Activated CD4-positive, alpha-beta T cell treated with anti-CD3 and anti-CD28 coated beads, Interleukin-2, amount 10 ng/mL, durations not matched to agents 24 days and 14 days (primary cell): ENCODE measurements at regions not wholly inside any gene's neighbourhood (a gene's known extent, or its start where the extent isn't known, plus 50 kb on each side); places are given as distances from the start of the nearest gene placed in this dataset.
A peak's percentile ranks its signal among the peaks of the same experiment; 100 is the strongest.

Experiments
- DNase-seq: peaks from one replicate; pipeline ENCODE4 v3.0.0; 2022
- H3K27ac Mint-ChIP-seq: one replicate; pipeline ENCODE4 v1.8.0; 2022; ENCODE audit warnings: mild to moderate bottlenecking, mixed read lengths
- H3K27me3 Mint-ChIP-seq: one replicate; pipeline ENCODE4 v1.8.0; 2022; ENCODE audit warnings: mixed read lengths
- H3K36me3 Mint-ChIP-seq: one replicate; pipeline ENCODE4 v1.8.0; 2022; ENCODE audit warnings: low read depth, mild to moderate bottlenecking, mixed read lengths
- H3K4me1 Mint-ChIP-seq: one replicate; pipeline ENCODE4 v1.8.0; 2021; ENCODE audit warnings: mixed read lengths
- H3K4me3 Mint-ChIP-seq: one replicate; pipeline ENCODE4 v1.8.0; 2022; ENCODE audit warnings: mild to moderate bottlenecking, moderate library complexity, mixed read lengths
- H3K9me3 Mint-ChIP-seq: one replicate; pipeline ENCODE4 v1.8.0; 2021; ENCODE audit warnings: mixed read lengths
- intact Hi-C: fragments of 100-400 bp; cut with micrococcal nuclease; formaldehyde crosslinking; loops from one replicate; pipeline ENCODE4 v1.15.1; 2023

- H3K27ac Mint-ChIP-seq, result no peak overlapping the region
- DNase-seq, result peak; percentile 37
- no peaks in the 10 kb centered on the region for H3K36me3 Mint-ChIP-seq
- H3K9me3 Mint-ChIP-seq, result peaks cover 6% of the 10 kb centered on the region
- peaks cover 6% of the 10 kb centered on the region for H3K4me1 Mint-ChIP-seq
- intact Hi-C loops, result no loop called here
- no peak overlapping the region for H3K4me3 Mint-ChIP-seq
- peaks cover 17% of the 10 kb centered on the region for H3K27me3 Mint-ChIP-seq
Measured at GRCh38 chr2:74735009-74735408, 81.0 kb downstream of the SEMA4F start.

- intact Hi-C loops, result no loop called here
- Mint-ChIP-seq H3K27ac (no peak overlapping the region), H3K4me3 (no peak overlapping the region), H3K4me1 (peaks cover 6% of the 10 kb centered on the region), H3K36me3 (no peaks in the 10 kb centered on the region), H3K27me3 (peaks cover 13% of the 10 kb centered on the region), H3K9me3 (peaks cover 6% of the 10 kb centered on the region)
- no peak for DNase-seq
Measured at GRCh38 chr2:74735564-74735963, 81.5 kb downstream of the SEMA4F start.

- no peak for DNase-seq
- H3K4me3 Mint-ChIP-seq, result no peak overlapping the region
- intact Hi-C loops, result no loop called here
- peaks cover 6% of the 10 kb centered on the region for H3K9me3 Mint-ChIP-seq
- no peak overlapping the region for H3K27ac Mint-ChIP-seq
- peaks cover 8% of the 10 kb centered on the region for H3K27me3 Mint-ChIP-seq
- H3K36me3 Mint-ChIP-seq, result no peaks in the 10 kb centered on the region
- H3K4me1 Mint-ChIP-seq, result peaks cover 6% of the 10 kb centered on the region
Measured at GRCh38 chr2:74736589-74736988, 82.5 kb downstream of the SEMA4F start.

- peaks cover 6% of the 10 kb centered on the region for H3K9me3 Mint-ChIP-seq
- intact Hi-C loops, result no loop called here
- H3K4me3 Mint-ChIP-seq, result no peak overlapping the region
- H3K4me1 Mint-ChIP-seq, result peaks cover 6% of the 10 kb centered on the region
- H3K27me3 Mint-ChIP-seq, result peaks cover 5% of the 10 kb centered on the region
- no peak for DNase-seq
- no peak overlapping the region for H3K27ac Mint-ChIP-seq
- H3K36me3 Mint-ChIP-seq, result no peaks in the 10 kb centered on the region
Measured at GRCh38 chr2:74738586-74738985, 84.5 kb downstream of the SEMA4F start.

GRCh38 chr2:74739129-74739528, 85.1 kb downstream of the SEMA4F start:
- Mint-ChIP-seq H3K27ac (no peak overlapping the region), H3K9me3 (peaks cover 6% of the 10 kb centered on the region), H3K4me3 (no peak overlapping the region), H3K36me3 (no peaks in the 10 kb centered on the region), H3K4me1 (peaks cover 6% of the 10 kb centered on the region), H3K27me3 (peaks cover 5% of the 10 kb centered on the region)
- intact Hi-C loops, result no loop called here
- no peak for DNase-seq

GRCh38 chr2:74739733-74740241, 85.7 kb downstream of the SEMA4F start:
- intact Hi-C loops, result no loop called here
- Mint-ChIP-seq H3K36me3 (no peaks in the 10 kb centered on the region), H3K27ac (no peak overlapping the region), H3K27me3 (peaks cover 5% of the 10 kb centered on the region), H3K9me3 (peaks cover 6% of the 10 kb centered on the region), H3K4me3 (no peak overlapping the region), H3K4me1 (peaks cover 6% of the 10 kb centered on the region)
- peak; percentile 28 for DNase-seq

- DNase-seq, result no peak
- H3K4me1 Mint-ChIP-seq, result peaks cover 2% of the 10 kb centered on the region
- H3K36me3 Mint-ChIP-seq, result no peaks in the 10 kb centered on the region
- peaks cover 6% of the 10 kb centered on the region for H3K9me3 Mint-ChIP-seq
- peaks cover 5% of the 10 kb centered on the region for H3K27me3 Mint-ChIP-seq
- intact Hi-C loops, result no loop called here
- H3K27ac Mint-ChIP-seq, result no peak overlapping the region
- no peak overlapping the region for H3K4me3 Mint-ChIP-seq
Measured at GRCh38 chr2:74740395-74740740, 86.3 kb downstream of the SEMA4F start.

- H3K4me3 Mint-ChIP-seq, result no peak overlapping the region
- H3K27ac Mint-ChIP-seq, result no peak overlapping the region
- no peaks in the 10 kb centered on the region for H3K36me3 Mint-ChIP-seq
- intact Hi-C loops, result no loop called here
- H3K9me3 Mint-ChIP-seq, result peaks cover 6% of the 10 kb centered on the region
- H3K27me3 Mint-ChIP-seq, result peaks cover 5% of the 10 kb centered on the region
- DNase-seq, result peak; percentile 39
- no peaks in the 10 kb centered on the region for H3K4me1 Mint-ChIP-seq
Measured at GRCh38 chr2:74740741-74741431, 86.8 kb downstream of the SEMA4F start.

- no peak overlapping the region for H3K27ac Mint-ChIP-seq
- no peaks in the 10 kb centered on the region for H3K4me1 Mint-ChIP-seq
- DNase-seq, result no peak
Measured at GRCh38 chr2:74741629-74742028, 87.6 kb downstream of the SEMA4F start.

GRCh38 chr2:74742471-74742870, 88.4 kb downstream of the SEMA4F start:
- Mint-ChIP-seq H3K4me1 (no peaks in the 10 kb centered on the region), H3K27ac (no peak overlapping the region), H3K36me3 (no peaks in the 10 kb centered on the region), H3K9me3 (no peaks in the 10 kb centered on the region), H3K4me3 (no peak overlapping the region), H3K27me3 (peaks cover 2% of the 10 kb centered on the region)
- DNase-seq, result no peak
- intact Hi-C loops, result no loop called here

More at GRCh38 chr2:74741629-74742028, 87.6 kb downstream of the SEMA4F start:
- intact Hi-C loops, result no loop called here
- no peaks in the 10 kb centered on the region for H3K36me3 Mint-ChIP-seq
- H3K4me3 Mint-ChIP-seq, result no peak overlapping the region
- peaks cover 5% of the 10 kb centered on the region for H3K27me3 Mint-ChIP-seq
- peaks cover 6% of the 10 kb centered on the region for H3K9me3 Mint-ChIP-seq

GRCh38 chr2:74743039-74743438, 89.0 kb downstream of the SEMA4F start:
- peaks cover 2% of the 10 kb centered on the region for H3K27me3 Mint-ChIP-seq
- intact Hi-C loops, result no loop called here
- no peaks in the 10 kb centered on the region for H3K36me3 Mint-ChIP-seq
- H3K4me3 Mint-ChIP-seq, result no peak overlapping the region
- DNase-seq, result no peak
- no peaks in the 10 kb centered on the region for H3K4me1 Mint-ChIP-seq
- H3K9me3 Mint-ChIP-seq, result no peaks in the 10 kb centered on the region
- H3K27ac Mint-ChIP-seq, result no peak overlapping the region

- Mint-ChIP-seq H3K36me3 (no peaks in the 10 kb centered on the region), H3K4me3 (no peak overlapping the region), H3K9me3 (no peaks in the 10 kb centered on the region), H3K27me3 (peaks cover 6% of the 10 kb centered on the region), H3K27ac (no peak overlapping the region), H3K4me1 (no peaks in the 10 kb centered on the region)
- peak; percentile 47 for DNase-seq
- intact Hi-C loops, result no loop called here
Measured at GRCh38 chr2:74743778-74744177, 89.7 kb downstream of the SEMA4F start.

- DNase-seq, result no peak
- Mint-ChIP-seq H3K4me3 (no peak overlapping the region), H3K36me3 (no peaks in the 10 kb centered on the region), H3K4me1 (no peaks in the 10 kb centered on the region), H3K27me3 (peaks cover 10% of the 10 kb centered on the region), H3K9me3 (no peaks in the 10 kb centered on the region), H3K27ac (no peak overlapping the region)
- intact Hi-C loops, result no loop called here
Measured at GRCh38 chr2:74744731-74745515, 89.0 kb upstream of the HK2 start.

- H3K27ac Mint-ChIP-seq, result no peak overlapping the region
Measured at GRCh38 chr2:74745766-74746165, 88.2 kb upstream of the HK2 start.

More at GRCh38 chr2:74745766-74746165, 88.2 kb upstream of the HK2 start:
- DNase-seq, result no peak
- Mint-ChIP-seq H3K27me3 (peaks cover 10% of the 10 kb centered on the region), H3K4me1 (no peaks in the 10 kb centered on the region), H3K4me3 (no peak overlapping the region), H3K36me3 (no peaks in the 10 kb centered on the region), H3K9me3 (no peaks in the 10 kb centered on the region)
- intact Hi-C loops, result no loop called here
